ENCODE measurements at regions not wholly inside any gene's neighbourhood (a gene's known extent, or its start where the extent isn't known, plus 50 kb on each side); places are given as distances from the start of the nearest gene placed in this dataset.

DNA sequence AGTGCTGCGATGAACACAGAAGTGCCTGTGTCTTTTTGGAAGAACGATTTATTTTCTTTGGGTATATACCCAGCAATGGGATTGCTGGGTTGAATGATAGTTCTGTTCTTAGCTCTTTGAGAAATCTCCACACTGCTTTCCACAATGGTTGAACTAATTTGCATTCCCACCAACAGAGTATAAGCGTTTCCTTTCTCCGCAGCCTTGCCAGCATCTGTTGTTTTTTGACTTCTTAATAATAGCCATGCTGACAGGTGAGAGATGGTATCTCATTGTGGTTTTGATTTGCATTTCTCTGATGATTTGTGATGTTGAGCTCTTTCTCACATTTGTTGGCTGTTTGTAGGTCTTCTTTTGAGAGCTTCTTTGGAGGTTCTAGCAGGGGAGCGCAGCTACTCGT, 134.6 kb downstream of the TENT4A start:
- no peak for DNase-seq
- no peaks in the 10 kb centered on the region for H3K27me3 ChIP-seq (ENCODE audit: control insufficient read depth, insufficient read depth, low read length, poor library complexity, severe bottlenecking)
- Mint-ChIP-seq H3K4me1 (no peaks in the 10 kb centered on the region), H3K36me3 (ENCODE audit: low read depth) (no peaks in the 10 kb centered on the region), H3K4me3 (no peak overlapping the region), H3K27me3 (ENCODE audit: insufficient read depth) (peaks cover 2% of the 10 kb centered on the region), H3K9me3 (peaks cover 21% of the 10 kb centered on the region), H3K27ac (no peak overlapping the region)
- no peak overlapping the region for H3K9ac ChIP-seq (ENCODE audit: extremely low read depth, low read length, poor library complexity, severe bottlenecking)
- peaks cover 15% of the 10 kb centered on the region for H3K9me3 ChIP-seq (ENCODE audit: control insufficient read depth, low read length)
- H3K4me3 ChIP-seq (ENCODE audit: low read length) = no peak overlapping the region
- TF ChIP-seq, protein P1, sequence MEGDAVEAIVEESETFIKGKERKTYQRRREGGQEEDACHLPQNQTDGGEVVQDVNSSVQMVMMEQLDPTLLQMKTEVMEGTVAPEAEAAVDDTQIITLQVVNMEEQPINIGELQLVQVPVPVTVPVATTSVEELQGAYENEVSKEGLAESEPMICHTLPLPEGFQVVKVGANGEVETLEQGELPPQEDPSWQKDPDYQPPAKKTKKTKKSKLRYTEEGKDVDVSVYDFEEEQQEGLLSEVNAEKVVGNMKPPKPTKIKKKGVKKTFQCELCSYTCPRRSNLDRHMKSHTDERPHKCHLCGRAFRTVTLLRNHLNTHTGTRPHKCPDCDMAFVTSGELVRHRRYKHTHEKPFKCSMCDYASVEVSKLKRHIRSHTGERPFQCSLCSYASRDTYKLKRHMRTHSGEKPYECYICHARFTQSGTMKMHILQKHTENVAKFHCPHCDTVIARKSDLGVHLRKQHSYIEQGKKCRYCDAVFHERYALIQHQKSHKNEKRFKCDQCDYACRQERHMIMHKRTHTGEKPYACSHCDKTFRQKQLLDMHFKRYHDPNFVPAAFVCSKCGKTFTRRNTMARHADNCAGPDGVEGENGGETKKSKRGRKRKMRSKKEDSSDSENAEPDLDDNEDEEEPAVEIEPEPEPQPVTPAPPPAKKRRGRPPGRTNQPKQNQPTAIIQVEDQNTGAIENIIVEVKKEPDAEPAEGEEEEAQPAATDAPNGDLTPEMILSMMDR (conservative IDR thresholded peaks at IDR 0.05) = no peak
- H3K4me1 ChIP-seq (ENCODE audit: control insufficient read depth, insufficient read depth, low read length) = no peaks in the 10 kb centered on the region
- H3K27ac ChIP-seq (ENCODE audit: low read depth, low read length) = no peak overlapping the region
- H3K36me3 ChIP-seq (ENCODE audit: control insufficient read depth, insufficient read depth, low read length) = no peaks in the 10 kb centered on the region
- 79% methylated on average over 6 of the region's 6 CpGs; no CpG with 5 or more reads in 1 of the 2 experiments for WGBS, 2 experiments (ENCODE audit: insufficient coverage in 1 of 2, insufficient read length in 1 of 2)

DNA sequence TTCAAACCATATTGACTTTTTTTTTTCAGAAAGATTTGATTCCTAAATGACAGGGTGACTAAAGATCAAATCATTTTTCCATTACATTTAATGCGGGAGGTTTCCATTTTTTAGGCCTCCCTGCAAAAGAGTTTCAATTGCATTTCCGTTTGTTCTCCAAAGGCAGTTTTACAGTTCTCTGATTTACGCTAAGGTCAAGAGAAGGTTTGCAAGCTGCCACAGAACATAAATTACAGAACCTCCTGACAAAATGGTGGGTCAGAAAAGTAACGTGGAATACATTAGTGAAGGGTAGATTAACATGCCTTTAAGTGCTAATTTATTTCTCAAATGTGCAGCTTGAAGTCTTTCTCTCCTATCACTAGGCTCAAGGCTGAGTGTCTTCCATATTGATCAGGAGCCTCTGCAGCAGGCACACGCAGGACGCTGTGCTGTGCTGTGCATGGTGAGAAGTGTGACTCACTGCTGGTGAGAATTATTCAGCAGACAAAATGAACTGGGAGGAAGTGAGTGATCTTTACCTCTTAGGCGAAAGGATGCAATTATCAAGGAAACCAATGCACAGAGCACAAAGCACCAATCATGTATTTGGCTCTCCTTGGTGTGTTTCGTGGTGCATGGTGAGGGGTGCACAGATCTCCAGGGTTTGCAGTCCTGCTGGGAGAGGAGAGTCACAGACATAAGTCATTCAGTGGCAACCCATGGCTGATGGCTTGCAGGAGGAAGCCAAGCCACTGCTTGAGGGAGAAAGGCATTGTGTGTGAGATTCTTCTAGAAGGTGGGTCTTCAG, 136.3 kb downstream of the TENT4A start:
- no peak overlapping the region for H3K4me3 ChIP-seq (ENCODE audit: low read length)
- H3K27ac Mint-ChIP-seq = no peak overlapping the region
- H3K27me3 Mint-ChIP-seq (ENCODE audit: insufficient read depth) = peaks cover 2% of the 10 kb centered on the region
- H3K27ac ChIP-seq (ENCODE audit: low read depth, low read length) = no peak overlapping the region
- no peaks in the 10 kb centered on the region for H3K36me3 Mint-ChIP-seq (ENCODE audit: low read depth)
- 84 to 90% methylated on average over 6 to 8 of the region's 8 CpGs for WGBS, 2 experiments (ENCODE audit: insufficient coverage in 1 of 2, insufficient read length in 1 of 2)
- H3K9me3 Mint-ChIP-seq = peaks cover 35% of the 10 kb centered on the region
- H3K9me3 ChIP-seq (ENCODE audit: control insufficient read depth, low read length) = peaks cover 17% of the 10 kb centered on the region
- DNase-seq = peak; percentile 4
- no peak overlapping the region for H3K9ac ChIP-seq (ENCODE audit: extremely low read depth, low read length, poor library complexity, severe bottlenecking)
- H3K4me3 Mint-ChIP-seq = no peak overlapping the region
- H3K36me3 ChIP-seq (ENCODE audit: control insufficient read depth, insufficient read depth, low read length) = no peaks in the 10 kb centered on the region
- no peaks in the 10 kb centered on the region for H3K27me3 ChIP-seq (ENCODE audit: control insufficient read depth, insufficient read depth, low read length, poor library complexity, severe bottlenecking)
- no peaks in the 10 kb centered on the region for H3K4me1 ChIP-seq (ENCODE audit: control insufficient read depth, insufficient read depth, low read length)
- TF ChIP-seq, protein P1 (conservative IDR thresholded peaks at IDR 0.05) = no peak
- H3K4me1 Mint-ChIP-seq = no peaks in the 10 kb centered on the region

DNA sequence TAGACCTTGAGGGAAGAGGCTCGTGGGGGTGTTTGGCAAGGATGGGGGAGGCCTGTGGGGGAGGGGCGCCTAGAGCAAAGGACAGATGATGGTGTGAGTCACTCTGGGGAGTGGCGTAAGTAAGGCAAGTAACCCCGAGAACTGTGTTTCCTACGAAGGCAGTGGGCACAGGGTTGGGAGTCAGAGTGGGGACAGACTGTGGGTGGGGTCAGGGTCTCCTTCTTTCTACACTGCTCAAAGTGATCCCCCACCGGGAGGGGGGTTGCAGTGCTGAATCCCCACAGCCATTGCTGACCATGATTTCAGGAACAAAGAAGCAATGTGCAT, 136.8 kb downstream of the TENT4A start:
- peaks cover 2% of the 10 kb centered on the region for H3K27me3 Mint-ChIP-seq (ENCODE audit: insufficient read depth)
- Histone ChIP-seq H3K36me3 (ENCODE audit: control insufficient read depth, insufficient read depth, low read length) (no peaks in the 10 kb centered on the region), H3K27ac (ENCODE audit: low read depth, low read length) (no peak overlapping the region), H3K4me3 (ENCODE audit: low read length) (no peak overlapping the region), H3K4me1 (ENCODE audit: control insufficient read depth, insufficient read depth, low read length) (no peaks in the 10 kb centered on the region), H3K27me3 (ENCODE audit: control insufficient read depth, insufficient read depth, low read length, poor library complexity, severe bottlenecking) (no peaks in the 10 kb centered on the region), H3K9ac (ENCODE audit: extremely low read depth, low read length, poor library complexity, severe bottlenecking) (no peak overlapping the region), H3K9me3 (ENCODE audit: control insufficient read depth, low read length) (peaks cover 17% of the 10 kb centered on the region)
- no peaks in the 10 kb centered on the region for H3K36me3 Mint-ChIP-seq (ENCODE audit: low read depth)
- TF ChIP-seq, protein P1 (conservative IDR thresholded peaks at IDR 0.05) = no peak
- H3K4me1 Mint-ChIP-seq = no peaks in the 10 kb centered on the region
- H3K9me3 Mint-ChIP-seq = peaks cover 40% of the 10 kb centered on the region
- 86 to 100% methylated on average over 1 to 6 of the region's 6 CpGs for WGBS, 2 experiments (ENCODE audit: insufficient coverage in 1 of 2, insufficient read length in 1 of 2)
- DNase-seq = no peak
- no peak overlapping the region for H3K27ac Mint-ChIP-seq
- H3K4me3 Mint-ChIP-seq = no peak overlapping the region

Measured in endodermal cell (in vitro differentiated cells).